ENCODE measurements at regions not wholly inside any gene's neighbourhood (a gene's known extent, or its start where the extent isn't known, plus 50 kb on each side); places are given as distances from the start of the nearest gene placed in this dataset.
"Not testable (repeated sequence)": the region's sequence is repeated elsewhere in the genome, so short reads cannot be mapped to it uniquely, and the experiment has no call there.

DNA sequence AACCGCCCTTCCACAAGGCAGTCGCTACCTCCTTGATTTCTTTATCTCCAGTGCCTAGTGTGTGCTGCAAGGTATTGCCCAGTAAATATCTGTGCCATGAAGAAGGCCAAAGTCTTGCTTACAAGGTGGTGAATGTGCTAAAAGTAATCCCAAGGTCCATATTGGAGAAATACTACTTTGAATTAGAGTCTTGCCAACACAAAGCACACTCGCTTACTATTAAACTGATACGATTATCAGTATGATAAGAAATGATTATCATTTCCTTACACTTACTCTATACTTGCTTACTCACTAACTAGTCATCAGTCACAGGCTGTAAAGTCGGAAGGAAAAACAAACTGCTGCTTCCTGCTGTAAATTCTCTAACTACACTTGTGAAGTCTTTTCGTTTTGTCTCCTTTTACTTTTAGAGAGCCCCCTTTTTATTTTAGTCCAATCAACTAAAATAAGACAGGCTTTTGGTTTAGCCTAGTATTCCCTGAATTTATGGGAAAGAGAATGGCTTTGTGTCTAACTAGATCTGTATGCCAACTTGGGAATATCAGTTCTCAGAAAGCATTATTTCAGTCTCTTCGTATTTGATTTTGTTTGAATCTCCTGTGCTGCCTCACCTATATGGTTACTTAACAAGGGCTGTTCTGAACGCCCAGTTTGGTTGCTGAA, 107.1 kb upstream of the TSC22D2 start:
- ATAC-seq: no peak

DNA sequence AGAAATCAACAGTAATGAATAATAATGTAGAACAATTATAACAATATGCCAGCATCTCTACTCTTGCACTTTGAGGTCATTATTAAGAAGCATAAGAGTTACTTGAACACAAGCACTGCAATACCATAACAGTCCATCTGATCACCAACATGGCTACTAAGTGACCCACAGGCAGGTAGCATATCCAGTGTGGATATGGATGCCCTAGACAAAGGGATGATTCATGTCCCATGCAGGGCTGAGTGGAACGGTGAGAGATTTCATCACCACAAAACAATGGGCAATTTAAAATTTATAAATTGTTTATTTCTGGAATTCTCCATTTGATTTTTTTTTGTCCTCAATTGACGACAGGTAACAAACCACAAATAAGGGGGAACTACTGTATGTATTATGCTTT, 107.7 kb upstream of the TSC22D2 start:
- ATAC-seq: no peak
- no peak for DNase-seq

More for the DNA sequence above, 107.1 kb upstream of the TSC22D2 start:
- no peak for DNase-seq

DNA sequence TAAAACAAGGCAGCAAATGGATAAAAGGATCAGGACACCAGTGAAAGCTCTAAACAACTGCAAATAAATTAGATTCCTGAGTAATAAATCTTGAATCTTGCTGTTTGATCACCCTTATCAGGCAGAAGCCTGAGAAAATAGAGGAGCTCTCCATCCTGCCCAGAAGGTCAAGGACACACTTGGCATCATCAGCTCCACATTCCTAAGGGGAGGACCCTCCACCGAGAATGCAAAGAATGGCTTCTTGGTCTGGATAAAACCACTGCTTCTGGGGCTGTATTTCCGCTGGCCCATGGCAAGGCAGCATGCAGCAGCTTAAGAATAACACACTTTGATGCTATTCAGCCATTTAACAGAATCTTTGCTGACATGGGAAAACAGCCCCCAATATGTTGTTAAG, 108.9 kb upstream of the TSC22D2 start:
- no peak for ATAC-seq
- no peak for DNase-seq

DNA sequence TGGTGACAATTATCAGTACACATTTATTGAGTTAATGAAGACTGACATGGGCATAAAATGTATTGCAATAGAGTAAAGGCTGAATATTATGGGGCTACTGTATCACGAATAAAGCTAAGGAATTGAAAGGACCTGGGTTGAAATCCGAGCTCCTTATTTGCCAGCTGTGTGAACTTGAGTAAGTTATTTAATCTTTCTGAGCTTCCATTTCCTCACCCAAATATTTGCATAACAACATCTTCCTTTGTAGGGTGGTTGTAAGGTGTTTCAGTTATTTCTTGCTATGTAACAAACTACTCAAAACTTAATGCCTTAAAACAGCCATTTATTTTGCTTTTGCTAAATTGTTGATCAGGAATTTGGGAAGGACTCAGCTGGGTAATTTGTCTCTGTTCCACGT, 111.1 kb upstream of the TSC22D2 start:
- ATAC-seq: no peak
- no peak for DNase-seq

DNA sequence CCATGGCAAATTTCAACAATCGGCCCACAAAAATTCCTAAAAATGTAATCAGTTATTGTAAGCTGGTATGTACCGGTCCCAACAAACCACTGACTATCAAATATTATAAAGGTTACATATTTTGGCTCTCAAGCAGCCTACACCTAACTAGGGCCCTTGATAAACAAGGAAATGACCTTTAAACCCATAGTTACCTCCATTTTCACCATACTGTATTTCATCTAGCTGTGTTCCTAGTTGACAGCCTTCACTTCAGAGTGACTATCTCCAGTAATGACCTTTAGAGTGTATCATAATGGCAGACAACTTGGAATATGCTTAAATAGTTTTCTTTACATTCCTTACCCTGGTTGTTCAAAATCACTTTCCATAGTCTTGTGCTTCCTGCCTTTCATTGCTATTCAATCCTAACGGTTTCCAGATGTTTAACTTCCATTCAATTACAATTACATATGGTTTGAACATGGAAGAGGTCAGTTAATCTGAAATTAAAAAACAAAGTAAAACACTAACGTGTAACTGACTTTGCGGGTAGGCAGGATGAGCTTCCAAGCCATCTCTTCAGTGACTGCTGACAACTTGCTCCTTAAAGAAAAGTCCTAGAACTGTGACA, 111.9 kb upstream of the TSC22D2 start:
- ATAC-seq (no peak), DNase-seq (no peak)

DNA sequence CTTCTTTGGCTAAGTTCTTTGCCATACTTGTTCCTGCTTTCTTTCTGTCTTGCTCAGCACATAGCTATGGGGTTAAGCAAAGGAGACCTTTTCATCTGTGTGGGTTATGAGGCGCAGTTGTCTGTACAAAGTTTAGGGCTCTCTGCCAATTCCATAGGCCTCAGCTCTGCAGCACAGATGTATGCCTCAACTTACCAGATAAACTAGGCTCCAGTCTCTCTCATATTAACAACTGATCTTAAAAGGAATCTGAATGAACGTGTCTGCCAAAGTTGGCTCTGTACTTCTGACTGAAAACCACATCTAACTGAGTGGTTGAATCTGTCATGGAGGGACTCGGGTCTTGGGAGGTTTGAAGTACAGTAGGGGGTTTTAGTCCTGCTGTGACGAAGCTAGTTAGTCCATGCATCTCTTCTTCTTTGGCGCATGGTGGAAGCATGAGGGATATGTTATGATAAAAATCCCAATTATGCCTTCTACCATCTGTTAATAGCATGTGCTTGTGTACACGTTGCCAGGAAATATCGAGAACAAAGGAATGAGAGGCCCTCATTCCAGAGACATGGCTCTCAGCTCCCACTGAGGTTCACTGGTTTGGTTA, 114.6 kb upstream of the TSC22D2 start:
- no peak for ATAC-seq
- DNase-seq: no peak

DNA sequence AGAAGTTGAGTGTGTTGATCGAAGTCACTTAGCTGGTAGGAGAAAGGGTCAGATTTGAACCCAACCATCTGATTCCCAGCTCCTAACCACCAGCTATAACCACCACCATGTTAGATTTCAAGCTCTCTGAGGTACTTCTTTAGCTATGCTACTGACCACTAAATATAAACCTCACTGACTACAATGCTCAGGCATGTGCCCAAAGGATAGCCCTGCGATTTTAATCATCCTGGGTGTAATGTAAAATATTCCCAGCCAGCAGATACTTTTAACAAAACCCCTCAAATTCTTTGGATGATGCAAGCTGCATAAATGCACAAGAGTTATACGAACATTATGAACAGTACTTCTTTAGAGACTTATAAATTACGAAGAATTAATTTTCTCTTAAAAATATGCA, 115.2 kb upstream of the TSC22D2 start:
- DNase-seq (no peak), ATAC-seq (no peak)

DNA sequence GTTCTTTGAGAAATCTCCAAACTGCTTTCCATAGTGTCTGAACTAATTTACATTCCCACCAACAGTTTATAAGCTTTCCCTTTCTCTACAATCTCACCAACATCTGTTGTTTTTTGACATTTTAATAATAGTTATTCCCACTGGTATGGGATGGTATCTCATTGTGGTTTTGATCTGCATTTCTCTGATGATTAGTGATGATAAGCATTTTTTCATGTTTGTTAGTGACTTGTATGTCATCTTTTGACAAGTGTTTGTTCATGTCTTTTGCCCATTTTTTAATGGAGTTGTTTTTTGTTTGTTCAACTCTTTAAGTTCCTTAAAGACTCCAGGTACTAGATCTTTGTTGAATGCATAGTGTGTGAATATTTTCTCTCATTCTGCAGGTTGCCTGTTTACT, 116.6 kb upstream of the TSC22D2 start:
- no peak for DNase-seq
- ATAC-seq: no peak

DNA sequence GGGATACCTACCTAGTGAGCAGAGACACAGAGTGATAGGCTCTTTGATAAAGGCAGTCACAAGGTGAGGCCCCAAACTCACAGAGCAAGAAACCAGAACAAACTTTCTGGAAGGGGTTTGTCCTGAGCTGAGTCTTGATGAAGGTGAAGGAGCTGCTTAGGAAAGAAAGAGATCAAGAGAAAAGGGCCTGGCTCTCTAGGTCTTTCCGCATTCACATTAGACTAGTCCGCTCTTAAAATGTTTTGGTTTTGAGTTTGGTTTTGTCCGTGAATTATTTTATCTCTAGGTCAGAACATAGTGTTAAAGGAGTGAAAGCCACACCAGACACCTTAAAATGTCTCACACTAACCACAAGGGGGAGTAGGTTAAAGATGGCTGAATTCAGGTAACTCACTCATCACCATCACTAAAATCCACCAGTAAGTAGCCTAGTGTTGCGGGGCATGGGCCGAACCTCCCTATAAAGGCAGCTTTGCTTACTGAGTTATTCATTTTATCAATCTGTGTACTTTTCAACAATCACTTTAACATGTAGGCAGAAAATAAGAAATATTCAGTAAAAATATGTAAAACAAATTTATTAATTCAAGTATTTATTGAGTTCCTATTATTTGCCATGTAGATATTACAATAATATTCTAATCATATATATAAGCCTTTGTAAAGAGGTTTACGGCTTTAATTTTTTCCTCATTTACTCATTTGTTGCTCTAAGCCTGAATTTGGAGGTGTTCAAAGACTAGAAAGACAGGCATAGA, 121.5 kb upstream of the TSC22D2 start:
- DNase-seq (no peak), ATAC-seq (peak; percentile 81)

DNA sequence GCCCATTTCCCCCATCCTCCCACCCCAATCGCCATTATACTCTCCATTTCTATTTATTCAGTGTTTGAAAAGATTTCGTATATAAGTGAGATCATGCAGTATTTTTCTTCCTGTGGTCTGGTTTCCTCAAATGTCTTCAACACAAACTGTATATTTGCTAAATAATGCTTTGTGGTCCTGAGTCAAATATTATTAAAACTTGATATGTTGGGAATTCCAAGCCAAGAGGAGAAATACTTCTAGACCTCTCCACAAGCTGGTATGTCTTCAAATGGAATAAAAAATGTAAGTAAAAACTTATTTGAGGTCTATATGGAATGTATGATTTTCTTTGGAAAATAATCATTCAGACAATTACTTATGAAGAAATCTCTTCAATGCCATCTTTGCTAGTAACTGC, 122.5 kb upstream of the TSC22D2 start:
- no peak for DNase-seq
- ATAC-seq: no peak

DNA sequence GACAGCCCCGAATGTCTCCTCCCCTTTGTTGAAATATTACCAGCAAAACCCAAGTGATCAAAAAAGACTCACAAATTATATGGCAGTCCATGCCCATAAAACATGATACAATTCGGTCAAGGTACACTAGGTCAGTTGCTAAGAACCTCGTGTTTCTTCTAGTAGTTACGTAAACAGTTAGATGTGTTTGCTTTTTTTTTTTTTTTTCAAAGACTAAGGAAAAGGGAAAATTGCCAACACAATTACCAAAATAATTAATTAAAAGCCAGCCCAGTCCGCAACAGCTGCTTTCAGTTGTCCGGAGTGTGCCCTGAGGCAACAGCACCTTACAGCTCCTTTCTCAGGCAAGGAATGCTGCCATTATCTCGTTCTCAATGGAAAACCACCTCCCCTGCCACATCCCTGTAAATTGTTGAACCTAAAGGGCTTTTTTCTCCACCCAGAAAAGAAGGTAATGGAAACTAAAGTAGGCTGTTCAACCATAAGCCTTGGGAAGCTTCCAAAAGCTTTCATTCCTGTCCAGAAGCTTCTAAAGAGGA, 129.2 kb upstream of the TSC22D2 start:
- ATAC-seq: no peak
- DNase-seq: no peak

DNA sequence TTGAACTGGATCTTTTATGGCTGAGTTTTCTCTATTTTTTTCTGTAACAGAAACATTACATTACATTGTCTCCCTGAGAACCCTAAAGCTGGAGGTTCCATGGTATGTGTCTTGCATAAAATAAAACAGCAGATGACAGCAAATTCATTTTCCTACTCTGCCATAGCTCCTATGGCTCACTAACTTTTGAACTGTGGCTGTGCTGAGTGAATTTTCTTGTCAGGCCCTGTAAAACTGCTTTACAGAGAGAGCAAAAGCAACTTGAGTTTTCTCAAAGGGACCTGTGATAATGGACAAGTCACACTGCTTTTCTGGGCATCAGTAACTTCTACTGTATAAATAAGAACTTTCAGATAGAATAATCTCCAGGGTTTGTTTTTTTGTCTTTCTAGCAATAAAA, 129.9 kb upstream of the TSC22D2 start:
- no peak for DNase-seq
- no peak for ATAC-seq

DNA sequence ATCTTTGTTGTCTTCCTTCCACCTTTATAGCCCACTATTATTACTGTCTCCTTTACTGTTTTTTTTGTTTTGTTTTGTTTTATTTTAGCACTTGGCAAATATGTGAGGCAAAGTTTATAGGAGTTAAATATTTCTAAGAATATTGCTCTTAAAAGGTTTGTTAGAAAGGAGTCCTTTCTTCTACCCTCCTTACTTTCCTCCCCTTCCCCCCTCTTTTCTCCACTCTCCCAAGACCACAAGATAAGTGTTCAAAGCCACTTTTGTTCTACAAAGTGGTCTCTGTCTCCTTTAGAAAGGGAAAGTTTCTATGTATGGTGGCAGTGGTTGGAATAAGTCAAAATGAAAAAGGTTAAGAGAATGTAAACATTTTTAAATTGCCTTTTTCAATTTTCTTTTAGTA, 130.7 kb upstream of the TSC22D2 start:
- no peak for ATAC-seq
- no peak for DNase-seq

DNA sequence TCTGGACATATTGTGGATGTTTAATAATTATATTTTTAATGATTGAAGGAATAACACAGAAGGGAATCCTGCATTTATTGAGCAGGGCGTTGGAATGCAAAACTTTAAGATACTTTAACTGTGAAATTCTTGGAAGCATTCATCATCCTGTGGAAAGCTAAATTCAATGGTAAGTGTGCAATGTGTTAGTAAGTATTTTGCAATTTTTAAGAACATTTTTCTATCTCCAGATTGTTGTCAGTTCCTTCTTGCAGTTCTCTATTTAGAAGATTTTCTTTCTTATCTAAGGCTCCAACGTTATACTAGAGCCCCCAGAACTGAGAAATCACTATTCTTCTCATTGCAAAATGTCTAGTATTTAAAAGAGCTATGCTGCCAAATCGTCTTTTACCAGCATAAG, 132.2 kb upstream of the TSC22D2 start:
- DNase-seq (no peak), ATAC-seq (no peak)

DNA sequence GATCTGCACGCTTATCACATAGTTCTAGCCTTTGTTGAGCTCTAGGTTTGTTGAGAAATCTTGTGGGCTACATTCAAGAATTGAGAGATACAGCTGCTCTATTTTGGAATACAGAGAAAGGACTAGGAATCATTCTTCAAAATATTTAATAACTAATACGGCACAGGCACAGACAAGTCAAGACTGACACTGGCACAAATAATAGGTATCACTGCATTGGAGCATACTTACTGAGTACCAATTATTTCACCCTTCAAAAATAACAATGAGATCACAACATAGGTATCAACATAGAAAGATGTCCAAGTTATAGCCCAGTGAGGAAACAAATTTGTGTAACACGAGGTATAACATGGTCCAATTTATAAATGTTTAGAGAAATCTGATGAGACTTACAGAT, 133.7 kb upstream of the TSC22D2 start:
- DNase-seq (no peak), ATAC-seq (no peak)

DNA sequence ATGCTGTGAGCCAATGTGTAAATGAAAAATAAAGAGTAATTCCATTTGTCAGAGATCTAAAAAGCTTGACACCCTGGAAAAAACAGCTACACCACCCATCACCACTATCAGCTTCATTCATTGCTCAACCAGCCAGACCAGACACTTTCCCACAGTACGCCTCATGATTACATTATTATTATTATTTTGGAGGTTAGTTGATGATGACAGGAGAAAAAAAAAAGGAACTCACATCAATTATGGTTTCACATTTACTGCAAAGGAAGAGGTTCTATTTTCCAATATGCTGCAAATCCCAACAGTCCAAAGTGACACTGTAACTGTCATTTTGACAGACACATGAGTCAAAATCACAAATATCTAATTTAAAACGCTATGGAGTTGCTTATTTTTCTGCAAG, 134.7 kb upstream of the TSC22D2 start:
- DNase-seq: no peak
- ATAC-seq: no peak

DNA sequence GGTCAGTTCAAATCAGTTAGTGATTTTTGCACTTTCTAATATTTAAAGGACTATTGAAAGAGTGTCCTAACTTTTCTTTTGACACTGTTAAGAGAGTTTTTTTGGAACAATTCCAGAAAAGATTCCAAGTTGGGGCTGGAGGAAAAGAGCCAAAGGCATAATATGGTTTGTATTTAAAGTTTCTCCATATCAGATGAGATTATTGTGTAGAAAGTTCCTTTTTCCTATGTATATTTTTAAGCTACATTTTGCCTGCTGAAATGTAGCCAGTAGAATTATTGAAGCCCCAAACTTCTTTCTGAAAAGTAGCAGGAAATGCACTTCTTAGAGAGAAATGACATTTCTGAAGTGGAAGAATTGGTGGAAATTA, 136.5 kb upstream of the TSC22D2 start:
- DNase-seq: no peak
- no peak for ATAC-seq

DNA sequence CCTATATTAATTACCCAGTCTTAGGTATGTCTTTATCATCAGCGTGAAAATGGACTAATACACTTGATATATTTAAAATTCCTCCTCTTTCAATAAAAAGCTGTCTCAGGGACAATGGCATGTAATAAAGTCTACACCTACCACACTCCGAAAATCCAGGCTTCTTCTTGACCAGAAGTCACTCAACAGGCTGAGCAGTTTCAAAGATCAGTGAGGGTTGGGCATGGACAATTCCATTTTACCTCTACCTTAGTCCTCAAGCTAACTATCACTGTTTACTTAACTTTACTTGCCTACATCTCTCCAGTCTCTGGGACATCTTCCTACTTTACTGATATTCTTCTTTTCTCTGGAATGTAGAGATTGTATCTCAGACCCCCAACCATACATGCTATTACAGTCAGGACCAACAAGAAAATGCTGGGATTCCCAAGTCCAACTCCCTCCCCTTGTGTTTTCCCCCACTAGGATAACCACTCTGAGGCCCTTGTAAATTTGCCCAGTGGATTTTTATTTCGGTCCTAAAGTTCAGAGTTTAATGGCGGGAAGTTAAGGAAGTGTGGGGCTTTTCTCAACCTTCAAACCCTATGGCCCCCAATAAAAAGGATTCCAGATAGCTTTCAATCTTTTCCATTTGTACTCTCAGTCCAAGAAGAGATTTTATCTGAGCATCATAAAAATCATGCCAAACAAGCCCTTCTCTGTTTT, 137.1 kb upstream of the TSC22D2 start:
- no peak for DNase-seq
- ATAC-seq: no peak

DNA sequence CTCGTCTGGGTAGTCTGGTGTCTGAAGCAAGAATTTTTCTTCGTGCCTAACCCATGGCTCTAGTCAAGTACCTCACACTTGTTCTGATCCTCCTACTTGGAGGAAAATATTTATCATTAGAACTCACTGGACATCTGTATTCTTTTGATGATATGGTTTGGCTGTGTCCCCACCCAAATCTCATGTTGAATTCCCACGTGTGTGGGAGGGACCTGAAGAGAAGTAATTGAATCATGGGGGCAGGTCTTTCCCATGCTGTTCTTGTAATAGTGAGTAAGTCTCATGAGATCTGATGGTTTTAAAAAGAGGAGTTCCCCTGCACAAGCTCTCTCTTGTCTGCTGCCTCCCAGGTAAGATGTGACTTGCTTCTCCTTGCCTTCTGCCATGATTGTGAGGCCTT, 137.7 kb upstream of the TSC22D2 start:
- ATAC-seq: not testable (repeated sequence)

DNA sequence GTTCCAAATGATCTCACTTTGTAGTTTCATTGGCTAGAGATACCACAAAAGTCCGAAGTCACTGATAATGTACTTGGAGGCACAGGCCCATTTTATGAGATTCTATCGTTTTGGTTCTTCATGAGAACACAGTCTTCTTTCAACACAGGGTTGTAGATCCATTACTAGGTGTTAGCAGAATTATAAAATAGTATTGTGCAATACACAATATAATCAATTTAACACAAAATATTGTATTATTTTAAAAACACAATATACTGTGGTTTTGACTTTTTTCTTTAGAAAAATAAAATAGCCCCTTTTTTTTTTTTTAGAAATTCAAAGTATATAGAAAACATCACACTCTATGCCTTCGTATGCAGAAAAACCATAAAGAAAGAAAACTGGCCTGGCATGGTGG, 138.6 kb upstream of the TSC22D2 start:
- ATAC-seq (no peak), DNase-seq (no peak)

More for the DNA sequence above, 137.7 kb upstream of the TSC22D2 start:
- DNase-seq: not testable (repeated sequence)

DNA sequence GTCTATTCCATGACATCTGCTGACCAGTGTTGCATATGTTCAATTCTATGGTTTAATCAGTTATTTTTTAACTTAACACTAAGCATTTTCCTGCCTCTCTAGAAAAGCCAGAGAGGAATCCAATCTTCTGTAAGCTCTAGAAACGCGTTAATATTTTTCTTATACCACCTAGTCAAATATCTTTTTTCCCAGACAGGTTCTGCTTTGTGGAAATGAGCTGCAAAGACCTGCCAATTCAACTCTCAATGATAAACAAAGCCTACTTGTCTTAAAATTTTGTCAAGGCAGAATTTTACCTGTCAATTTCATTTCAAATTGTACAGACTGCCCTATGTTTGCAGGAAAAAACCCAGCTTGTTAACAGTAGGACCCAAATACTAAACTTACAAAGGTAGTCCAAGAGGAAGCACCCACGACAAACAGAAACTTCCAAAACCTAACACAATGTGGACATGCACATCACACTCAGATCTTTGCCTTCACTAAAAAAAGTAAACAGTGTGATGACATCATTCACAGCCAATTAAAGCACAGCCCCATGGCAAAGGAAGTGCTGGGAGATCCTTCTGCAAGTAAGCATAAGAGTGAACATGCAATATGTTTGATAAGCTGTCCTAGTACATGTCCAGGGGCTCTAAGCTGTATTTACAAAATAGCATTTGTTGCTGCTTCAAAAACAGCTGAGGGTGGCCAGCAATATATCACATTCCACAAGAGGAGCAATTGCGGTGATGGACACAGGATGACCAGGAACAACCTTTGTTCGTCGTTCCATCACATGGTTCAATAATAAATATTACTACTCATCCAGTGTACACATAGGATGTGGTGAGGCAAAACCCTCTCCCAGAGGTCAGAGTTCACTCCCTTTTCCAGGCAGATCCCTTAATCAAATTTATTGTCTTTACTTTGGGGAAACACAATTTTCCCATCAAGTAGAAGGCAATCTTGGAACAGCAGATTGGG, 139.4 kb upstream of the TSC22D2 start:
- ATAC-seq (no peak), DNase-seq (no peak)
